ENCODE measurements at regions not wholly inside any gene's neighbourhood (a gene's known extent, or its start where the extent isn't known, plus 50 kb on each side); places are given as distances from the start of the nearest gene placed in this dataset.

DNA sequence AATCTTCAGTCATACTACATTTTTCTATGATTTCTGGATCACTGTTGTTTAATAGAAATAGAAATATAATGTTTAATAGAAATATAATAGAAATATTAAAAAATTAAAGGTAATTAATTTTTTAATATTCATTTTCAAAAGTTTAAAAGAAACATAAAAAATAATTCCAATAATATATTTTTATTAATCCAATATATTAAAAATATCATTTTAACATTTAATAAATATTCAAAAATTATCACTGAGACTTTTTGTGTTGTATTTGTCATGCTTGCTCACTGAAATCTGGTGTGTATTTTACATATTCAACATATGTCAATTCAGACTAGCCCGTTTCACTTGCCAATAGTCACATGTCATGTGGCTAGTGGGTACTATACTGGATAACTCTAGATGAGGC is 80.6 kb upstream of the SLCO6A1 start:
- no peak for TF ChIP-seq POLR2A (IDR thresholded peaks at IDR 0.05)
- TF ChIP-seq, protein P1, sequence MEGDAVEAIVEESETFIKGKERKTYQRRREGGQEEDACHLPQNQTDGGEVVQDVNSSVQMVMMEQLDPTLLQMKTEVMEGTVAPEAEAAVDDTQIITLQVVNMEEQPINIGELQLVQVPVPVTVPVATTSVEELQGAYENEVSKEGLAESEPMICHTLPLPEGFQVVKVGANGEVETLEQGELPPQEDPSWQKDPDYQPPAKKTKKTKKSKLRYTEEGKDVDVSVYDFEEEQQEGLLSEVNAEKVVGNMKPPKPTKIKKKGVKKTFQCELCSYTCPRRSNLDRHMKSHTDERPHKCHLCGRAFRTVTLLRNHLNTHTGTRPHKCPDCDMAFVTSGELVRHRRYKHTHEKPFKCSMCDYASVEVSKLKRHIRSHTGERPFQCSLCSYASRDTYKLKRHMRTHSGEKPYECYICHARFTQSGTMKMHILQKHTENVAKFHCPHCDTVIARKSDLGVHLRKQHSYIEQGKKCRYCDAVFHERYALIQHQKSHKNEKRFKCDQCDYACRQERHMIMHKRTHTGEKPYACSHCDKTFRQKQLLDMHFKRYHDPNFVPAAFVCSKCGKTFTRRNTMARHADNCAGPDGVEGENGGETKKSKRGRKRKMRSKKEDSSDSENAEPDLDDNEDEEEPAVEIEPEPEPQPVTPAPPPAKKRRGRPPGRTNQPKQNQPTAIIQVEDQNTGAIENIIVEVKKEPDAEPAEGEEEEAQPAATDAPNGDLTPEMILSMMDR (IDR thresholded peaks at IDR 0.05) = no peak
